A673 (cell line): ENCODE measurements at regions not wholly inside any gene's neighbourhood (a gene's known extent, or its start where the extent isn't known, plus 50 kb on each side); places are given as distances from the start of the nearest gene placed in this dataset.

Source experiments
- EZH2 ChIP-seq: fragments of 200-600 bp; sonication (generic); IDR thresholded peaks from 2 replicates; pipeline ENCODE4 v1.6.1; 2017; ENCODE audit warnings: borderline replicate concordance, low read depth, mild to moderate bottlenecking, mixed read lengths, antibody characterized with exemption, low read length; ENCODE audit not compliant: poor library complexity, severe bottlenecking
- TF ChIP-seq, protein P1 (sequence below): fragments of 300-800, 200-600 bp; sonication (generic); conservative IDR thresholded peaks from 2 replicates; pipeline ENCODE4 v1.5.1; 2017; ENCODE audit warnings: low read depth, mild to moderate bottlenecking, antibody characterized with exemption, low read length, moderate library complexity, mixed read lengths

DNA sequence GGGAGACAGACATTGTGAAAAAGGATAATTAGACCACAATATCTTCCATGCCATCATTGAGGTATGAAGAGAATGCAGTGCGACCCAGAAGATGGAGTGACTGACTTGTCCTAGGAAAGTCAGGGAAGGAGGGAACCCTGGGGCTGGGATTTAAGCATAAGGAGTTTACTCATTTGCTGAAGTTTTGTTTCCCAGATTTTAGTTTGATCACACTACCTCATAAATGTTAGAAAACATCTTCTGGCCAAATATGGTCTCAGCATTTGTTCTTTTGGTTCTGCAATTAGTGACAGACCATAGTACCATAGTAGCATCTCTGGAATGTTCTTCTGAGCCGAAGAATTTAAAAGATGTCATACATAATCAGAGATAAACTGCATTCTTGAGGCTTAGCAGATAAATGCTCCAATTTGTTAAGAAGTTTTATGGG lies 96.5 kb upstream of the PGRMC2 start:
- TF ChIP-seq, protein P1, sequence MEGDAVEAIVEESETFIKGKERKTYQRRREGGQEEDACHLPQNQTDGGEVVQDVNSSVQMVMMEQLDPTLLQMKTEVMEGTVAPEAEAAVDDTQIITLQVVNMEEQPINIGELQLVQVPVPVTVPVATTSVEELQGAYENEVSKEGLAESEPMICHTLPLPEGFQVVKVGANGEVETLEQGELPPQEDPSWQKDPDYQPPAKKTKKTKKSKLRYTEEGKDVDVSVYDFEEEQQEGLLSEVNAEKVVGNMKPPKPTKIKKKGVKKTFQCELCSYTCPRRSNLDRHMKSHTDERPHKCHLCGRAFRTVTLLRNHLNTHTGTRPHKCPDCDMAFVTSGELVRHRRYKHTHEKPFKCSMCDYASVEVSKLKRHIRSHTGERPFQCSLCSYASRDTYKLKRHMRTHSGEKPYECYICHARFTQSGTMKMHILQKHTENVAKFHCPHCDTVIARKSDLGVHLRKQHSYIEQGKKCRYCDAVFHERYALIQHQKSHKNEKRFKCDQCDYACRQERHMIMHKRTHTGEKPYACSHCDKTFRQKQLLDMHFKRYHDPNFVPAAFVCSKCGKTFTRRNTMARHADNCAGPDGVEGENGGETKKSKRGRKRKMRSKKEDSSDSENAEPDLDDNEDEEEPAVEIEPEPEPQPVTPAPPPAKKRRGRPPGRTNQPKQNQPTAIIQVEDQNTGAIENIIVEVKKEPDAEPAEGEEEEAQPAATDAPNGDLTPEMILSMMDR = no peak
- no peak for TF ChIP-seq EZH2
